RWPE1 (cell line): ENCODE measurements at regions not wholly inside any gene's neighbourhood (a gene's known extent, or its start where the extent isn't known, plus 50 kb on each side); places are given as distances from the start of the nearest gene placed in this dataset.
"Not testable (repeated sequence)": the region's sequence is repeated elsewhere in the genome, so short reads cannot be mapped to it uniquely, and the experiment has no call there.

Experiments used
- CTCF ChIA-PET: fragments of 350-600 bp; sonication (Branson Sonifier 250); formaldehyde crosslinking; extraction: SDS; loops from one replicate; lab custom pipeline; 2021; lab: Yijun Ruan, JAX
- POLR2A ChIA-PET: fragments of 400-600 bp; formaldehyde crosslinking; extraction: SDS; loops from one replicate; lab custom pipeline; 2020; ENCODE audit warnings: antibody characterized with exemption; ENCODE audit not compliant: low non-redundant PET; lab: Yijun Ruan, JAX
- DNase-seq: peaks from one replicate; pipeline ENCODE4 v3.0.0; 2012; ENCODE audit warnings: low spot score
- H3K27ac ChIP-seq: fragments of 450-650 bp; 2 replicates; pipeline ENCODE4 v1.5.1; 2017
- CTCF ChIP-seq: fragments of 450-650 bp; conservative IDR thresholded peaks from 2 replicates; pipeline ENCODE4 v1.5.1; 2017; ENCODE audit warnings: low read depth, mild to moderate bottlenecking

GRCh38 chr5:96200641-96201040, 232.4 kb downstream of the PCSK1 start:
- CTCF ChIA-PET: no interaction called here
- POLR2A ChIA-PET: no interaction called here
- H3K27ac ChIP-seq: no peak overlapping the region

GRCh38 chr5:96199713-96200183, 233.3 kb downstream of the PCSK1 start:
- ChIA-PET CTCF (no interaction called here), POLR2A (interaction anchor here (0.6 kb wide), 1 partner anchor 77 kb away, joined by 3 read pairs; no protein-coding TSS in a partner anchor)
- no peak for DNase-seq
- H3K27ac ChIP-seq: no peak overlapping the region
- no peak for TF ChIP-seq CTCF

More at GRCh38 chr5:96200641-96201040, 232.4 kb downstream of the PCSK1 start:
- no peak for DNase-seq
- TF ChIP-seq CTCF: no peak

- TF ChIP-seq CTCF: no peak
- DNase-seq: no peak
- POLR2A ChIA-PET: no interaction called here
- H3K27ac ChIP-seq: no peak overlapping the region
- CTCF ChIA-PET: no interaction called here
Observed at GRCh38 chr5:96198356-96199058, 234.5 kb downstream of the PCSK1 start.

- CTCF ChIA-PET, DNase-seq, POLR2A ChIA-PET, H3K27ac ChIP-seq: not testable (repeated sequence)
Observed at GRCh38 chr5:96197767-96198166, 235.3 kb downstream of the PCSK1 start.

GRCh38 chr5:96197347-96197746, 235.7 kb upstream of the ELL2 start:
- H3K27ac ChIP-seq: no peak overlapping the region
- ChIA-PET CTCF (interaction anchor here (0.6 kb wide), 1 partner anchor 1880 kb away, joined by 4 read pairs; no protein-coding TSS in a partner anchor), POLR2A (no interaction called here)
- no peak for DNase-seq
- TF ChIP-seq CTCF: no peak

GRCh38 chr5:96196890-96197289, 235.2 kb upstream of the ELL2 start:
- no peak overlapping the region for H3K27ac ChIP-seq
- ChIA-PET CTCF (interaction anchor here (0.6 to 1.1 kb wide), 2 partner anchors 27 to 1881 kb away, joined by 3 to 4 read pairs; no protein-coding TSS in a partner anchor), POLR2A (no interaction called here)
- no peak for TF ChIP-seq CTCF
- no peak for DNase-seq

- ChIA-PET POLR2A (no interaction called here), CTCF (interaction anchor here (0.7 to 1.1 kb wide), 2 partner anchors 11 to 28 kb away, joined by 3 read pairs; no protein-coding TSS in a partner anchor)
- H3K27ac ChIP-seq: no peak overlapping the region
- TF ChIP-seq CTCF: no peak
- no peak for DNase-seq
Observed at GRCh38 chr5:96196407-96196806, 234.8 kb upstream of the ELL2 start.
